Keratinocyte (primary cell): ENCODE measurements at regions not wholly inside any gene's neighbourhood (a gene's known extent, or its start where the extent isn't known, plus 50 kb on each side); places are given as distances from the start of the nearest gene placed in this dataset.

Experiments used
- DNase-seq: peaks from one replicate; pipeline ENCODE4 v3.0.0-alpha.2; 2011; ENCODE audit warnings: low read depth, missing footprints, low spot score
- FAIRE-seq: peaks from 2 replicates; lab custom pipeline; 2011; peaks lifted over from hg19 to GRCh38; lab: Jason Lieb, UNC
- H2AFZ ChIP-seq: 2 replicates; pipeline ENCODE4 v1.6.0; 2012; ENCODE audit warnings: low read length, control low read depth, inconsistent platforms; ENCODE audit not compliant: control insufficient read depth
- H3K27ac ChIP-seq: 2 replicates; pipeline ENCODE4 v1.5.1; 2011; ENCODE audit warnings: low read length; ENCODE audit not compliant: control insufficient read depth, insufficient read depth
- H3K27me3 ChIP-seq: 3 replicates; pipeline ENCODE4 v1.6.0; 2011; ENCODE audit warnings: low read length; ENCODE audit not compliant: control insufficient read depth, insufficient read depth; ENCODE audit errors: extremely low read depth
- H3K36me3 ChIP-seq, 2 experiments: 2 replicates in 1 of 2; 3 replicates in 1 of 2; pipeline ENCODE4 v1.5.1; 2011; ENCODE audit warnings: low read length in 2 of 2, mild to moderate bottlenecking in 1 of 2; ENCODE audit not compliant: control insufficient read depth in 2 of 2, insufficient read depth in 2 of 2; ENCODE audit errors: extremely low read depth in 1 of 2
- H3K4me1 ChIP-seq: 3 replicates; pipeline ENCODE4 v1.5.1; 2011; ENCODE audit warnings: low read length; ENCODE audit not compliant: control insufficient read depth, insufficient read depth; ENCODE audit errors: extremely low read depth
- H3K4me2 ChIP-seq: 3 replicates; pipeline ENCODE4 v1.6.0; 2011; ENCODE audit warnings: low read depth, low read length; ENCODE audit not compliant: control insufficient read depth, insufficient read depth; ENCODE audit errors: extremely low read depth
- H3K4me3 ChIP-seq, 3 experiments: fragments of 200-600 bp in 1 of 3; sonication (generic) in 1 of 3; 2 replicates in 2 of 3; 3 replicates in 1 of 3; pipeline ENCODE4 v1.5.1; 2011 to 2016; ENCODE audit warnings: low read length in 3 of 3, mild to moderate bottlenecking in 3 of 3, control low read depth in 2 of 3, inconsistent platforms in 1 of 3, low read depth in 1 of 3, mixed read lengths in 1 of 3, mixed run types in 1 of 3, moderate library complexity in 1 of 3; ENCODE audit not compliant: control insufficient read depth in 2 of 3, insufficient read depth in 2 of 3; ENCODE audit errors: extremely low read depth in 1 of 3
- H3K79me2 ChIP-seq: 2 replicates; pipeline ENCODE4 v1.6.0; 2012; ENCODE audit warnings: low read length; ENCODE audit not compliant: control insufficient read depth, insufficient read depth
- H3K9ac ChIP-seq: 3 replicates; pipeline ENCODE4 v1.6.0; 2011; ENCODE audit warnings: low read length; ENCODE audit not compliant: control insufficient read depth, insufficient read depth; ENCODE audit errors: extremely low read depth
- H3K9me1 ChIP-seq: 3 replicates; pipeline ENCODE4 v1.6.0; 2011; ENCODE audit warnings: low read length; ENCODE audit not compliant: control insufficient read depth, insufficient read depth; ENCODE audit errors: extremely low read depth
- H3K9me3 ChIP-seq: 2 replicates; pipeline ENCODE4 v1.5.1; 2012; ENCODE audit warnings: low read depth, low read length; ENCODE audit not compliant: control insufficient read depth
- H4K20me1 ChIP-seq: 3 replicates; pipeline ENCODE4 v1.6.0; 2011; ENCODE audit warnings: low read length; ENCODE audit not compliant: control insufficient read depth, insufficient read depth; ENCODE audit errors: extremely low read depth
- EZH2 ChIP-seq: IDR thresholded peaks from one replicate; pipeline ENCODE4 v1.6.1; 2012; ENCODE audit warnings: inconsistent platforms, mild to moderate bottlenecking, low read length, moderate library complexity
- dilution Hi-C: fragments of 300-500 bp; cut with MboI; formaldehyde crosslinking; loops from one replicate; pipeline ENCODE4 v1.7.0; 2020; ENCODE audit warnings: low sequenced_read_pairs; ENCODE audit not compliant: extremely low pct_ligation_motif_present
- TF ChIP-seq, protein P1 (sequence below), 3 experiments: IDR thresholded peaks in 1 of 3; conservative IDR thresholded peaks in 1 of 3; optimal IDR thresholded peaks in 1 of 3; 2 replicates in 2 of 3; 3 replicates in 1 of 3; pipeline versions ENCODE3 to v1.5.1; 2011; ENCODE audit warnings: low read length in 3 of 3, mild to moderate bottlenecking in 3 of 3, moderate library complexity in 2 of 3, control low read depth in 1 of 3, inconsistent platforms in 1 of 3; ENCODE audit not compliant: insufficient read depth in 2 of 3; ENCODE audit errors: extremely low read depth in 1 of 3

GRCh38 chr1:8159470-8160024, 133.4 kb upstream of the ERRFI1 start:
- Histone ChIP-seq H3K36me3 (no peaks in the 10 kb centered on the region), H3K27ac (no peak overlapping the region), H3K27me3 (no peaks in the 10 kb centered on the region), H3K9me3 (no peaks in the 10 kb centered on the region), H3K9ac (no peak overlapping the region), H4K20me1 (no peaks in the 10 kb centered on the region), H3K9me1 (no peaks in the 10 kb centered on the region), H3K4me2 (no peak overlapping the region), H3K4me1 (peaks cover 11% of the 10 kb centered on the region), H2AFZ (no peak overlapping the region), H3K4me3 (no peak overlapping the region), H3K79me2 (no peaks in the 10 kb centered on the region)
- DNase-seq (no peak), FAIRE-seq (no peak)
- no peak for TF ChIP-seq EZH2
- TF ChIP-seq, protein P1, sequence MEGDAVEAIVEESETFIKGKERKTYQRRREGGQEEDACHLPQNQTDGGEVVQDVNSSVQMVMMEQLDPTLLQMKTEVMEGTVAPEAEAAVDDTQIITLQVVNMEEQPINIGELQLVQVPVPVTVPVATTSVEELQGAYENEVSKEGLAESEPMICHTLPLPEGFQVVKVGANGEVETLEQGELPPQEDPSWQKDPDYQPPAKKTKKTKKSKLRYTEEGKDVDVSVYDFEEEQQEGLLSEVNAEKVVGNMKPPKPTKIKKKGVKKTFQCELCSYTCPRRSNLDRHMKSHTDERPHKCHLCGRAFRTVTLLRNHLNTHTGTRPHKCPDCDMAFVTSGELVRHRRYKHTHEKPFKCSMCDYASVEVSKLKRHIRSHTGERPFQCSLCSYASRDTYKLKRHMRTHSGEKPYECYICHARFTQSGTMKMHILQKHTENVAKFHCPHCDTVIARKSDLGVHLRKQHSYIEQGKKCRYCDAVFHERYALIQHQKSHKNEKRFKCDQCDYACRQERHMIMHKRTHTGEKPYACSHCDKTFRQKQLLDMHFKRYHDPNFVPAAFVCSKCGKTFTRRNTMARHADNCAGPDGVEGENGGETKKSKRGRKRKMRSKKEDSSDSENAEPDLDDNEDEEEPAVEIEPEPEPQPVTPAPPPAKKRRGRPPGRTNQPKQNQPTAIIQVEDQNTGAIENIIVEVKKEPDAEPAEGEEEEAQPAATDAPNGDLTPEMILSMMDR (optimal IDR thresholded peaks at IDR 0.05 in 1 of 3, IDR thresholded peaks at IDR 0.05 in 1 of 3, conservative IDR thresholded peaks at IDR 0.05 in 1 of 3; ENCODE audit: extremely low read depth in 1 of 3, insufficient read depth in 2 of 3, low read length in 3 of 3): no peak
- dilution Hi-C loops: no loop called here

GRCh38 chr1:8158995-8159394, 132.9 kb upstream of the ERRFI1 start:
- Histone ChIP-seq H3K79me2 (no peaks in the 10 kb centered on the region), H3K9ac (no peak overlapping the region), H3K4me2 (no peak overlapping the region), H3K4me3 (no peak overlapping the region), H3K36me3 (no peaks in the 10 kb centered on the region), H3K4me1 (peaks cover 12% of the 10 kb centered on the region), H3K9me1 (no peaks in the 10 kb centered on the region), H4K20me1 (no peaks in the 10 kb centered on the region), H3K9me3 (no peaks in the 10 kb centered on the region), H3K27me3 (no peaks in the 10 kb centered on the region), H3K27ac (no peak overlapping the region), H2AFZ (no peak overlapping the region)
- DNase-seq (no peak), FAIRE-seq (no peak)
- TF ChIP-seq, protein P1 (optimal IDR thresholded peaks at IDR 0.05 in 1 of 3, IDR thresholded peaks at IDR 0.05 in 1 of 3, conservative IDR thresholded peaks at IDR 0.05 in 1 of 3; ENCODE audit: extremely low read depth in 1 of 3, insufficient read depth in 2 of 3, low read length in 3 of 3): no peak
- no peak for TF ChIP-seq EZH2
- dilution Hi-C loops: no loop called here
